ENCODE measurements at regions not wholly inside any gene's neighbourhood (a gene's known extent, or its start where the extent isn't known, plus 50 kb on each side); places are given as distances from the start of the nearest gene placed in this dataset.

GRCh38 chr6:167647737-167648470 lies 178.8 kb upstream of the AFDN start:
- Histone ChIP-seq H3K4me1 (peaks cover 19% of the 10 kb centered on the region), H3K27ac (replicated peaks) (no peak overlapping the region), H3K36me3 (no peaks in the 10 kb centered on the region), H3K27me3 (ENCODE audit: low read depth) (no peaks in the 10 kb centered on the region), H3K9me3 (replicated peaks) (no peaks in the 10 kb centered on the region), H3K4me3 (no peak overlapping the region)
- DNase-seq: no peak
- TF ChIP-seq, protein P1, sequence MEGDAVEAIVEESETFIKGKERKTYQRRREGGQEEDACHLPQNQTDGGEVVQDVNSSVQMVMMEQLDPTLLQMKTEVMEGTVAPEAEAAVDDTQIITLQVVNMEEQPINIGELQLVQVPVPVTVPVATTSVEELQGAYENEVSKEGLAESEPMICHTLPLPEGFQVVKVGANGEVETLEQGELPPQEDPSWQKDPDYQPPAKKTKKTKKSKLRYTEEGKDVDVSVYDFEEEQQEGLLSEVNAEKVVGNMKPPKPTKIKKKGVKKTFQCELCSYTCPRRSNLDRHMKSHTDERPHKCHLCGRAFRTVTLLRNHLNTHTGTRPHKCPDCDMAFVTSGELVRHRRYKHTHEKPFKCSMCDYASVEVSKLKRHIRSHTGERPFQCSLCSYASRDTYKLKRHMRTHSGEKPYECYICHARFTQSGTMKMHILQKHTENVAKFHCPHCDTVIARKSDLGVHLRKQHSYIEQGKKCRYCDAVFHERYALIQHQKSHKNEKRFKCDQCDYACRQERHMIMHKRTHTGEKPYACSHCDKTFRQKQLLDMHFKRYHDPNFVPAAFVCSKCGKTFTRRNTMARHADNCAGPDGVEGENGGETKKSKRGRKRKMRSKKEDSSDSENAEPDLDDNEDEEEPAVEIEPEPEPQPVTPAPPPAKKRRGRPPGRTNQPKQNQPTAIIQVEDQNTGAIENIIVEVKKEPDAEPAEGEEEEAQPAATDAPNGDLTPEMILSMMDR (IDR thresholded peaks at IDR 0.05; ENCODE audit: borderline replicate concordance): no peak
- intact Hi-C loops (cut with micrococcal nuclease): no loop called here

GRCh38 chr6:167648501-167649278 lies 178.0 kb upstream of the AFDN start:
- no peaks in the 10 kb centered on the region for H3K27me3 ChIP-seq (ENCODE audit: low read depth)
- no peaks in the 10 kb centered on the region for H3K9me3 ChIP-seq (replicated peaks)
- TF ChIP-seq, protein P1 (IDR thresholded peaks at IDR 0.05; ENCODE audit: borderline replicate concordance): no peak
- peaks cover 19% of the 10 kb centered on the region for H3K4me1 ChIP-seq
- H3K36me3 ChIP-seq: no peaks in the 10 kb centered on the region
- no peak for DNase-seq
- H3K27ac ChIP-seq (replicated peaks): no peak overlapping the region
- no peak overlapping the region for H3K4me3 ChIP-seq
- intact Hi-C loops (cut with micrococcal nuclease): no loop called here

DNA sequence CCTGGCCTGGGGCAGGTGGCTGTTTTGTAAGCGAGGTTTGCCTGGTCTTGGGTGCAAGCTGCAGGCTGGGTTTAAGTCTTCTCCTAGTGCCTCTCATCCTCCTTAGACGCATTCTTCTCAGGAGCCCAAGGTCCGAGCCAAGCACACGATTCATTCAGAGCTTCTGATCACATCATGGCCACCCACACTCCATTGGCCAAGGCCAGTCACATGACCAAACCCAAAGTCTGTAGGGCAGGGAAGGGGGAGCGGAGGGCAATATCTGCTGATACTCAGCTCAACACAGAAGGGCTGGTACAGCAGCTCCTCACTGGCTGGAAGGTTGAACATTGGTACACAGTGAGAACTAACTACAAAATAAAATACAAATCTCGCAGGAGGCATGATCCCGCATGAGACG lies 177.2 kb upstream of the AFDN start:
- no peak overlapping the region for H3K4me3 ChIP-seq
- intact Hi-C loops (cut with micrococcal nuclease): no loop called here
- no peaks in the 10 kb centered on the region for H3K9me3 ChIP-seq (replicated peaks)
- TF ChIP-seq, protein P1 (IDR thresholded peaks at IDR 0.05; ENCODE audit: borderline replicate concordance): no peak
- DNase-seq: no peak
- no peaks in the 10 kb centered on the region for H3K36me3 ChIP-seq
- H3K27me3 ChIP-seq (ENCODE audit: low read depth): no peaks in the 10 kb centered on the region
- H3K27ac ChIP-seq (replicated peaks): no peak overlapping the region
- H3K4me1 ChIP-seq: peaks cover 19% of the 10 kb centered on the region

DNA sequence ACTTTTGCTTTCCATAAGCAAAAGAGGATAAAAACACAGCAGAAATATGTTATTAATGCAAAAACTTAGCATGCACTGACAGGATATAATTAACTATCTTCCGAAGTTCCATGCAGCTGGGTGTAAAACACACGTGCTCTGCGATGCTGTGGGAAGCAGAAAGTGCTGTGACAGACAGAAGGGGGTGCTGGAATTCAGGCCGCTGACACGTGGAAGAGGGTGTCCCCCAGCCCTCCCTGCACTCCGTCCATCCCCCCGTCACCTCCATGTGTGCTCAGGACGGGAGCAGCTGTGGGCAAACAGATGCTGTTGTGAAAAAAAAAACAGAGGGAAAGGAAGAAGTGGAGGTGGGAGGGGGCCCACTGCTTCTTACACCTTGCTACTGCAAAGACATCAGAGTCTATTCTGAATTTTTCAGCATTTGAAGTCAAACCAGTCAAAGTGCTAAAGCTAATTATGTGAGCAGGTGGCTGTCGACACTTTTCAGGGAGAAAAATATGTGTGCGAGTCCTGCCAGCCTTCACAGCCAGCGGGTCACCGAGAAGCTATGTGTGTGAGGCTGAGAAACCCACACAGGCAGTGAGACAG lies 175.9 kb upstream of the AFDN start:
- DNase-seq: no peak
- no peaks in the 10 kb centered on the region for H3K27me3 ChIP-seq (ENCODE audit: low read depth)
- TF ChIP-seq, protein P1 (IDR thresholded peaks at IDR 0.05; ENCODE audit: borderline replicate concordance): no peak
- H3K4me1 ChIP-seq: peaks cover 10% of the 10 kb centered on the region
- H3K27ac ChIP-seq (replicated peaks): no peak overlapping the region
- H3K9me3 ChIP-seq (replicated peaks): no peaks in the 10 kb centered on the region
- H3K4me3 ChIP-seq: no peak overlapping the region
- H3K36me3 ChIP-seq: no peaks in the 10 kb centered on the region
- intact Hi-C loops (cut with micrococcal nuclease): no loop called here

DNA sequence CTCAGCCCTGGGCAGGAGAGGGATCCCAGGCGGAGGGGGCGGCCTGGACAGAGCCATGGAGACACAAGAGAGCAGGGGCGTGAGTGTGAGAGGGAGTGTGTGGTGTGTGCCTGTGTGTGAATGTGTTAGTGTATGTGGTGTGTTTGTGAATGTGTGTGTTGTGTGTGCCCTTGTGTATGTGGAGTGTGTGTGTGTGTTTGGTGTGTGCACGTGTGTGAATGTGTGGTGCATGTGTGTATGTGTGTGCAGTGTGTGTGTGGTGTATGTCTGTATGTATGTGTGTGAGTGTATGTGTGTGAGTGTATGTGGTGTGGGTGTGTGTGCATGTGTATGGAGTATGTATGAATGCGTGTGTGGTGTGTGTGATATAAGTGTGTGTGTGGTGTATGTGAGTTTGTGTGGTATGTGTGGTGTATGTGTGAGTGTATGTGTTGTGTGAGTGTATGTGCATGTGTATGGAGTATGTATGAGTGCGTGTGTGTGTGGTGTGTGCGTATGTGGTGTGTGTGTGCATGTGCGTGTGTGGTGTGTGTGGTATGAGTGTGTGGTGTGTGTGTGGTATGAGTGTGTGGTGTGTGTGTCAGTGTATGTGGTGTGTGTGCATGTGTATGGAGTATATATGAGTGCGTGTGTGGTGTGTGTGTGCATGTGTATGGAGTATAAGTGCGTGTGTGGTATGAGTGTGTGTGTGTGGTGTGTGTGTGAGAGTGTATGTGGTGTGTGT lies 175.2 kb upstream of the AFDN start:
- intact Hi-C loops (cut with micrococcal nuclease): no loop called here
- DNase-seq: no peak
- Histone ChIP-seq H3K9me3 (replicated peaks) (no peaks in the 10 kb centered on the region), H3K36me3 (no peaks in the 10 kb centered on the region), H3K27ac (replicated peaks) (no peak overlapping the region), H3K4me1 (peaks cover 10% of the 10 kb centered on the region), H3K4me3 (no peak overlapping the region), H3K27me3 (ENCODE audit: low read depth) (no peaks in the 10 kb centered on the region)
- TF ChIP-seq, protein P1 (IDR thresholded peaks at IDR 0.05; ENCODE audit: borderline replicate concordance): no peak

All from left ventricle myocardium inferior (tissue), 1 donor.